H1 (cell line): ENCODE measurements at regions not wholly inside any gene's neighbourhood (a gene's known extent, or its start where the extent isn't known, plus 50 kb on each side); places are given as distances from the start of the nearest gene placed in this dataset.

Experiments used
- BRCA1 ChIP-seq: IDR thresholded peaks from 2 replicates; pipeline ENCODE4 v1.6.1; 2012; ENCODE audit warnings: low read depth, low read length, improper control_type of control experiment
- HDAC6 ChIP-seq: IDR thresholded peaks from one replicate; pipeline ENCODE4 v1.7.1; 2012; ENCODE audit warnings: low read depth, mild to moderate bottlenecking, inconsistent platforms, low read length, moderate library complexity
- RNF2 ChIP-seq: fragments of 200-900, 300-1000 bp; sonication (generic); IDR thresholded peaks from 2 replicates; pipeline ENCODE4 v1.7.1; 2016; ENCODE audit warnings: borderline replicate concordance, low read depth, mild to moderate bottlenecking, antibody characterized with exemption, low read length; ENCODE audit not compliant: poor library complexity, severe bottlenecking; ENCODE audit errors: missing control alignments
- TCF12 ChIP-seq: IDR thresholded peaks from 2 replicates; pipeline ENCODE4 v1.6.1; 2011; ENCODE audit warnings: low read depth, mild to moderate bottlenecking, low read length
- TEAD4 ChIP-seq: IDR thresholded peaks from 2 replicates; pipeline ENCODE4 v1.6.1; 2012; ENCODE audit warnings: low read depth, low read length, inconsistent platforms, mixed read lengths

- TF ChIP-seq RNF2 (no peak), TEAD4 (no peak), TCF12 (no peak), BRCA1 (no peak), HDAC6 (no peak)
Observed at GRCh38 chr5:115402822-115403577, 106.5 kb upstream of the CCDC112 start (continued).
